ENCODE measurements at regions not wholly inside any gene's neighbourhood (a gene's known extent, or its start where the extent isn't known, plus 50 kb on each side); places are given as distances from the start of the nearest gene placed in this dataset.

DNA sequence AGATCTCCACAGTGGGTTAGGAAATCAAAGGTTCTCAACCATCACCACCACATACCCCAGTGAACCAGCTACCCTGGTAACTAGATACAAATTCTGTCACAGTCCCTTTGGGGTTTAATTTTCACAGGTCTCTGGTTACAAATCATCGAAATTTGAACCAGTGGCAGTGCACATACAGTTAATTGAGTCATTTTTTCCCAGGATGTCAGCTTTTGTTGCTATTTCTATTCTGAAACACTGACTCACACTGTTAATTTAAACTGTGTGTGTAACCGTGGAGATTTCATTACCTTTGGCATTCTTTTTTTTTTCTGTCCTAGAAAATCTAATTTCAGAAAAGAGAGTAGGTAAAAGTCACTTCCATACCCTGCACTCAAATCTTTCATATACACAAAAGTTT lies 511.5 kb downstream of the TOX3 start (continued):
- TF ChIP-seq YY1 (IDR thresholded peaks at IDR 0.05; ENCODE audit: extremely low read depth, insufficient replicate concordance, low read depth, low read length) (no peak), EZH2phosphoT487 (IDR thresholded peaks at IDR 0.05; ENCODE audit: borderline replicate concordance) (no peak), ZFX (IDR thresholded peaks at IDR 0.05) (no peak), ZNF274 (IDR thresholded peaks at IDR 0.05; ENCODE audit: low read depth, low read length) (no peak)
- TF ChIP-seq, protein P1, sequence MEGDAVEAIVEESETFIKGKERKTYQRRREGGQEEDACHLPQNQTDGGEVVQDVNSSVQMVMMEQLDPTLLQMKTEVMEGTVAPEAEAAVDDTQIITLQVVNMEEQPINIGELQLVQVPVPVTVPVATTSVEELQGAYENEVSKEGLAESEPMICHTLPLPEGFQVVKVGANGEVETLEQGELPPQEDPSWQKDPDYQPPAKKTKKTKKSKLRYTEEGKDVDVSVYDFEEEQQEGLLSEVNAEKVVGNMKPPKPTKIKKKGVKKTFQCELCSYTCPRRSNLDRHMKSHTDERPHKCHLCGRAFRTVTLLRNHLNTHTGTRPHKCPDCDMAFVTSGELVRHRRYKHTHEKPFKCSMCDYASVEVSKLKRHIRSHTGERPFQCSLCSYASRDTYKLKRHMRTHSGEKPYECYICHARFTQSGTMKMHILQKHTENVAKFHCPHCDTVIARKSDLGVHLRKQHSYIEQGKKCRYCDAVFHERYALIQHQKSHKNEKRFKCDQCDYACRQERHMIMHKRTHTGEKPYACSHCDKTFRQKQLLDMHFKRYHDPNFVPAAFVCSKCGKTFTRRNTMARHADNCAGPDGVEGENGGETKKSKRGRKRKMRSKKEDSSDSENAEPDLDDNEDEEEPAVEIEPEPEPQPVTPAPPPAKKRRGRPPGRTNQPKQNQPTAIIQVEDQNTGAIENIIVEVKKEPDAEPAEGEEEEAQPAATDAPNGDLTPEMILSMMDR (IDR thresholded peaks at IDR 0.05 in 2 of 3, conservative IDR thresholded peaks at IDR 0.05 in 1 of 3; ENCODE audit: borderline replicate concordance in 1 of 3, insufficient read depth in 1 of 3, low read depth in 2 of 3, low read length in 2 of 3): no peak

GRCh38 chr16:52034830-52035229 lies 512.1 kb downstream of the TOX3 start:
- Histone ChIP-seq H3K27ac (ENCODE audit: low read depth, low read length) (no peak overlapping the region), H3K36me3 (ENCODE audit: control insufficient read depth in 1 of 2, insufficient read depth in 2 of 2, low read length in 2 of 2) (no peaks in the 10 kb centered on the region), H3K79me2 (ENCODE audit: insufficient read depth, low read length) (no peaks in the 10 kb centered on the region), H2AFZ (ENCODE audit: low read depth, low read length, poor library complexity, severe bottlenecking) (no peak overlapping the region), H3K4me1 (ENCODE audit: control insufficient read depth in 1 of 2, insufficient read depth in 2 of 2, low read length in 2 of 2) (no peaks in the 10 kb centered on the region), H4K20me1 (ENCODE audit: insufficient read depth) (no peaks in the 10 kb centered on the region), H3K9me3 (ENCODE audit: control insufficient read depth in 1 of 2, insufficient read depth in 1 of 2, low read depth in 1 of 2, low read length in 2 of 2) (peaks cover 0 to 8% of the 10 kb centered on the region in 2 experiments; a peak in 2 of 4 replicates), H3K4me3 (replicated peaks in 1 of 2; ENCODE audit: low read depth in 1 of 2, low read length in 2 of 2) (no peak overlapping the region), H3K9me2 (ENCODE audit: insufficient read depth) (no peaks in the 10 kb centered on the region), H3K4me2 (ENCODE audit: low read length) (no peak overlapping the region), H3K27me3 (ENCODE audit: insufficient read depth, low read length) (no peaks in the 10 kb centered on the region), H3K9ac (ENCODE audit: low read length) (no peak overlapping the region)
- ChIA-PET RAD21 (ENCODE audit: low non-redundant PET in 1 of 2, low total read pairs in 2 of 2, uncharacterized antibody in 2 of 2, unreplicated experiment in 2 of 2) (no interaction called here), POLR2A (no interaction called here), CTCF (no interaction called here)
- BruUV-seq (replicated peaks): no TSS peak
- intact Hi-C loops (cut with micrococcal nuclease): no loop called here
- DNase-seq (ENCODE audit: low read depth, low spot score) (no peak), ATAC-seq (no peak)
- TF ChIP-seq SP1 (IDR thresholded peaks at IDR 0.05; ENCODE audit: low read depth) (no peak), TCF7L2 (IDR thresholded peaks at IDR 0.05; ENCODE audit: borderline replicate concordance, extremely low read depth, insufficient read depth, insufficient read length) (no peak), EZH2 (IDR thresholded peaks at IDR 0.05) (no peak), ZBTB33 (IDR thresholded peaks at IDR 0.05; ENCODE audit: extremely low read depth, insufficient replicate concordance, low read length) (no peak), CEBPB (IDR thresholded peaks at IDR 0.05; ENCODE audit: low read depth) (no peak), CBX3 (IDR thresholded peaks at IDR 0.05; ENCODE audit: low read depth) (no peak), REST (IDR thresholded peaks at IDR 0.05; ENCODE audit: low read depth) (no peak), RAD21 (IDR thresholded peaks at IDR 0.05; ENCODE audit: low read depth) (no peak), ATF3 (IDR thresholded peaks at IDR 0.05) (no peak), ELF1 (IDR thresholded peaks at IDR 0.05; ENCODE audit: borderline replicate concordance, low read depth) (no peak), EZH2phosphoT487 (IDR thresholded peaks at IDR 0.05; ENCODE audit: borderline replicate concordance) (no peak), POLR2A (IDR thresholded peaks at IDR 0.05; ENCODE audit: borderline replicate concordance, extremely low read depth, insufficient read depth, insufficient read length) (no peak), JUND (IDR thresholded peaks at IDR 0.05) (no peak), FOSL1 (IDR thresholded peaks at IDR 0.05; ENCODE audit: low read depth) (no peak), SRF (IDR thresholded peaks at IDR 0.05; ENCODE audit: low read depth) (no peak), SIN3A (IDR thresholded peaks at IDR 0.05; ENCODE audit: low read depth) (no peak)
